Coronary artery (tissue), 2 donors: ENCODE measurements at regions not wholly inside any gene's neighbourhood (a gene's known extent, or its start where the extent isn't known, plus 50 kb on each side); places are given as distances from the start of the nearest gene placed in this dataset.

ENCODE experiments used
- DNase-seq: peaks from one replicate; pipeline ENCODE4 v3.0.0-alpha.2; 2017; ENCODE audit warnings: low spot score
- H3K27ac ChIP-seq, 2 donors: fragments of 200-600 bp; sonication (generic); one replicate each; pipeline ENCODE4 v1.5.1; 2016 to 2019
- H3K4me3 ChIP-seq: fragments of 200-600 bp; sonication (generic); 2 replicates; pipeline ENCODE4 v1.5.1; 2016; ENCODE audit warnings: mild to moderate bottlenecking, moderate library complexity
- TF ChIP-seq, protein P1 (sequence below): fragments of 200-600 bp; sonication (generic); IDR thresholded peaks from one replicate; pipeline ENCODE4 v1.5.1; 2019; ENCODE audit warnings: antibody characterized with exemption

GRCh38 chrX:69307756-69308155 is 142.5 kb upstream of the PJA1 start:
- Histone ChIP-seq H3K4me3 (no peak overlapping the region), H3K27ac (no peak overlapping the region)
- no peak for DNase-seq
- TF ChIP-seq, protein P1, sequence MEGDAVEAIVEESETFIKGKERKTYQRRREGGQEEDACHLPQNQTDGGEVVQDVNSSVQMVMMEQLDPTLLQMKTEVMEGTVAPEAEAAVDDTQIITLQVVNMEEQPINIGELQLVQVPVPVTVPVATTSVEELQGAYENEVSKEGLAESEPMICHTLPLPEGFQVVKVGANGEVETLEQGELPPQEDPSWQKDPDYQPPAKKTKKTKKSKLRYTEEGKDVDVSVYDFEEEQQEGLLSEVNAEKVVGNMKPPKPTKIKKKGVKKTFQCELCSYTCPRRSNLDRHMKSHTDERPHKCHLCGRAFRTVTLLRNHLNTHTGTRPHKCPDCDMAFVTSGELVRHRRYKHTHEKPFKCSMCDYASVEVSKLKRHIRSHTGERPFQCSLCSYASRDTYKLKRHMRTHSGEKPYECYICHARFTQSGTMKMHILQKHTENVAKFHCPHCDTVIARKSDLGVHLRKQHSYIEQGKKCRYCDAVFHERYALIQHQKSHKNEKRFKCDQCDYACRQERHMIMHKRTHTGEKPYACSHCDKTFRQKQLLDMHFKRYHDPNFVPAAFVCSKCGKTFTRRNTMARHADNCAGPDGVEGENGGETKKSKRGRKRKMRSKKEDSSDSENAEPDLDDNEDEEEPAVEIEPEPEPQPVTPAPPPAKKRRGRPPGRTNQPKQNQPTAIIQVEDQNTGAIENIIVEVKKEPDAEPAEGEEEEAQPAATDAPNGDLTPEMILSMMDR, result no peak

DNA sequence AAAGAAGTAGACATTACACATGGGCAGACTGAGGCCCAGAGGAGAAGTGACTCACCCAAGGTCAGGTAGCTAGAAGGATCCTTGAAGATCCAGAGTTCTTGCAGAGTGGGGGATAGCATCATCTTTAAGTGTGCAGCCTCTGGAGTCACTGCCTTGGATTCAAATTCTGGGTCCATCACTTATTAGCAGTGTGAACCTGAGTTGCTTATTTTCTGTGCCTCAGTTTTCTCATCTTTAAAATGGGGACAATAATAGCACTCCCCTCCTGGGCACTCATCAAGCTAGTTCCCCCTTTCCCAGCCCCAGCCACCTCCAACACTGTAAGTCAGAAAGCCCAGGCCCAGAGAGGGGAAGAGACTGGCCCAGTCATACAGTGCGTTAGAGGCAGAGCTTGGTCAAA is 141.8 kb upstream of the PJA1 start:
- no peak overlapping the region for H3K27ac ChIP-seq
- DNase-seq, result no peak
- H3K4me3 ChIP-seq, result no peak overlapping the region
- TF ChIP-seq, protein P1, result no peak

GRCh38 chrX:69306063-69306404 is 140.8 kb upstream of the PJA1 start:
- Histone ChIP-seq H3K27ac (no peak overlapping the region), H3K4me3 (no peak overlapping the region)
- DNase-seq, result no peak
- TF ChIP-seq, protein P1, result no peak

DNA sequence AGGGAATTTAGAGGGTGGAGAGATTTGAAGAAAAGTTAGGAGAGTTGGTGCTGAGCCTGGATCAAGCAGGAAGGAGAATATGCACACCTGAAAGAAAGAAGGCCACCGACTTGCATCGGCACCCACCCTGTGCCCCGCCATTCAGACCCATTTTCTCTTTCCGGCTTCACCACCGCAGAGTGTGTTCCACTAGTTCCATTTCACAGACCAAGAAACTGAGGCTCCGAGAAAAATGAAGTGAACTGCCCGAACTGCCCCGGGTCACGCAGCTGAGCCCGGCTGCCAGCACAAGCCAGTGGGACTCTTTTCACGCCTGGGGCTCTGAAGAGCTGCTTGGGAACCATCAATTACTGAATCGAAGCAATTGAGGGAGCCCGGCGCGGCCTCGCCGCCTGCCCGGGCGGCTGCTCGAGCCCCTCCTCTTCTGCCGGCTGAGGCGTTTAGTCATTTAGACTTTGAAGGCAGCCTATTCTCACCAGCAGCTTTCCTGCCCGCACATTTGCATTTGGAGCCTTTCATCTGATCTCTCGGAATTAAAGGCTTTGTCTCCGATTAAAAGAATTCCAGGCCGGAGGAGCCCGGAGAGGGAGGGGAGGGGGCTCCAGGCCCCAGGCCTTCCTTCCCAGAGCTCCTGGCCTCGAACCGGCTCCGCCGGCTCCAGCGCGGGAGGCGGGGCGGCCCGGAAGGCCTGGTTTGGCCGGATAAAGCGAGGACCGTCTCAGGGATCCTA is 140.2 kb upstream of the PJA1 start:
- Histone ChIP-seq H3K27ac (no peak overlapping the region), H3K4me3 (no peak overlapping the region)
- TF ChIP-seq, protein P1, result no peak
- DNase-seq, result no peak

- Histone ChIP-seq H3K27ac (no peak overlapping the region), H3K4me3 (no peak overlapping the region)
- TF ChIP-seq, protein P1, result no peak
- no peak for DNase-seq
These were observed 138.0 kb upstream of the PJA1 start for GRCh38 chrX:69303231-69303630.

DNA sequence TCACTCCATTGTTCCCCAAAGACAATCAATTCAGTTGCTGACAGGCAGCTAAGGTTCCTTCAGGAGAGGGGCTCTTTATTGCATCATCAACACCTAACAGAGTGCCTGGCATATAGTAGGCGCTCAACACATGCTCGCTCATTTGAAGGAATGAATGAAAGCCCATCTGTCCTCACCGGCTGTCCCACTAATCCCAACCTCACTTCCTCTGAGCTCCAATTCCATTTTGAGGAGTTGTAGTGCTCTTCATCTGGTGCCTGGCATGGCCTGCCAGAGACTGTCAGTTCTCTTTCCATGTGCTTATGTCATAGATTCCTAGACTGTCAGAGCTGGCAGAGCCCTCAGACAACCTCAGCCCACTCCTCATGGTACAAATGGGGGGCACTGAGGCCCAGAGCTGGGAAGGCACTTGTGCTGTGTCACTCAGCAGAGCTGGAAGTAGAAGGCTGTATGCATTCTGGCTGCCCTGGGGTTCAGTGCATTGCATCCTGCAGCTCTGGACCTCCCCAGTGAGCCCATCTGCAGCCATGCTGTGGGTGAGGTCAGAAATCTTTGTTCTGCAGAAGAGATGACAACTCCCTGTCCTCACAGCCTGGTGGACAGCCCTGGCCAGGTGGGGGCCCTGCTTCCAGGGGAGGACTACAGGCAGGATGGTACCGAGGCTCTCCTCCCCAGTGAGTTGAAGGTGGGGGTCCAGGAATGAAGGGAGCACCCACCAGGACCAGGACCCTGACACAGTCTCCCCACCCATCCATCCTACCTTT is 134.9 kb upstream of the PJA1 start:
- no peak overlapping the region for H3K27ac ChIP-seq
- no peak for DNase-seq
- H3K4me3 ChIP-seq, result no peak overlapping the region
- TF ChIP-seq, protein P1, result no peak

DNA sequence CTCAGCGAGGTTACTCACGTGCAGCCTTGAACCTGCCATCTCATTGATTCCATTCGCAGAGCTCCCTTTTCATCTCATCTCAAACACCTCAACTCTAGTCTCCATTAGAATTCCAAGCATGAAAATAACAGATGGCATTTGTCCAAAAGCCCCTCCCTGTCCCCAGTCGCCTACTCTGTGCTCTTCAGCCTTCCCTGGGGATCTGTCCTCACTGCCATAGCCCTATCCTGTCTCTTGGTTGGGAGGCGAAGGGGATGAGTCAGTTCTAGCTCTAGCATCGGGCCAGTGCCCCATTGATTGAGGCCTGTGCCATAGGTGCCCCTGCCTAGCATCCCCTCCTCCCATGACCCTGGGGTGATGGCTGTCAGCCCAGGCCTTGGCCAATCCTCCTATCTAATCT is 134.0 kb upstream of the PJA1 start:
- no peak for DNase-seq
- no peak overlapping the region for H3K27ac ChIP-seq
- no peak overlapping the region for H3K4me3 ChIP-seq
- TF ChIP-seq, protein P1, result no peak
